PFSK-1 (cell line): ENCODE measurements at regions not wholly inside any gene's neighbourhood (a gene's known extent, or its start where the extent isn't known, plus 50 kb on each side); places are given as distances from the start of the nearest gene placed in this dataset.

Experiments
- FOXP2 ChIP-seq: optimal IDR thresholded peaks from 2 replicates; pipeline ENCODE3; 2011; ENCODE audit warnings: borderline replicate concordance, control low read depth, inconsistent platforms; ENCODE audit not compliant: insufficient read depth; ENCODE audit errors: extremely low read length, extremely low read depth
- POLR2AphosphoS5 ChIP-seq: IDR thresholded peaks from 2 replicates; pipeline ENCODE4 v1.6.1; 2012; ENCODE audit warnings: low read depth, mild to moderate bottlenecking, control low read depth, low read length, moderate library complexity
- REST ChIP-seq, 2 experiments: IDR thresholded peaks; 2 replicates each; pipeline versions ENCODE4 v1.6.1 to v1.8.0; 2011 to 2012; ENCODE audit warnings: low read depth in 2 of 2, low read length in 2 of 2, control low read depth in 1 of 2, inconsistent platforms in 1 of 2, mild to moderate bottlenecking in 1 of 2, moderate library complexity in 1 of 2; ENCODE audit not compliant: insufficient read depth in 1 of 2
- SIN3A ChIP-seq: IDR thresholded peaks from 2 replicates; pipeline ENCODE4 v1.6.1; 2012; ENCODE audit warnings: mild to moderate bottlenecking, low read length, moderate library complexity, borderline replicate concordance; ENCODE audit not compliant: insufficient read depth
- TAF1 ChIP-seq: IDR thresholded peaks from 2 replicates; pipeline ENCODE4 v1.6.1; 2012; ENCODE audit warnings: low read length, control low read depth, borderline replicate concordance; ENCODE audit not compliant: insufficient read depth

GRCh38 chr9:119877306-119877705 lies 508.1 kb upstream of the BRINP1 start:
- TF ChIP-seq REST (IDR thresholded peaks at IDR 0.05; ENCODE audit: insufficient read depth in 1 of 2, low read depth in 2 of 2, low read length in 2 of 2) (no peak), TAF1 (no peak), SIN3A (no peak), POLR2AphosphoS5 (no peak), FOXP2 (no peak)
